ENCODE measurements at regions not wholly inside any gene's neighbourhood (a gene's known extent, or its start where the extent isn't known, plus 50 kb on each side); places are given as distances from the start of the nearest gene placed in this dataset.

GRCh38 chr11:129720994-129721393, 94.7 kb upstream of the TMEM45B start:
- DNase-seq, result no peak

GRCh38 chr11:129721685-129722084, 94.0 kb upstream of the TMEM45B start:
- Histone ChIP-seq H3K9me3 (ENCODE audit: control insufficient read depth, low read length) (no peaks in the 10 kb centered on the region), H3K27ac (ENCODE audit: insufficient read depth, low read length, poor library complexity, severe bottlenecking) (no peak overlapping the region), H3K36me3 (ENCODE audit: control insufficient read depth, insufficient read depth, low read length) (no peaks in the 10 kb centered on the region), H3K27me3 (replicated peaks; ENCODE audit: control insufficient read depth, insufficient read depth, low read length, poor library complexity, severe bottlenecking) (no peaks in the 10 kb centered on the region), H3K4me3 (ENCODE audit: insufficient read depth, low read depth, low read length, poor library complexity, severe bottlenecking) (no peak overlapping the region), H3K4me1 (ENCODE audit: control insufficient read depth, insufficient read depth, low read length, poor library complexity, severe bottlenecking) (no peaks in the 10 kb centered on the region)
- DNase-seq, result no peak

More at GRCh38 chr11:129720994-129721393, 94.7 kb upstream of the TMEM45B start:
- Histone ChIP-seq H3K27ac (ENCODE audit: insufficient read depth, low read length, poor library complexity, severe bottlenecking) (no peak overlapping the region), H3K9me3 (ENCODE audit: control insufficient read depth, low read length) (no peaks in the 10 kb centered on the region), H3K4me1 (ENCODE audit: control insufficient read depth, insufficient read depth, low read length, poor library complexity, severe bottlenecking) (no peaks in the 10 kb centered on the region), H3K36me3 (ENCODE audit: control insufficient read depth, insufficient read depth, low read length) (no peaks in the 10 kb centered on the region), H3K4me3 (ENCODE audit: insufficient read depth, low read depth, low read length, poor library complexity, severe bottlenecking) (no peak overlapping the region), H3K27me3 (replicated peaks; ENCODE audit: control insufficient read depth, insufficient read depth, low read length, poor library complexity, severe bottlenecking) (no peaks in the 10 kb centered on the region)

- no peak overlapping the region for H3K27ac ChIP-seq (ENCODE audit: insufficient read depth, low read length, poor library complexity, severe bottlenecking)
- H3K36me3 ChIP-seq (ENCODE audit: control insufficient read depth, insufficient read depth, low read length), result no peaks in the 10 kb centered on the region
- no peaks in the 10 kb centered on the region for H3K9me3 ChIP-seq (ENCODE audit: control insufficient read depth, low read length)
- no peak for DNase-seq
- no peaks in the 10 kb centered on the region for H3K27me3 ChIP-seq (replicated peaks; ENCODE audit: control insufficient read depth, insufficient read depth, low read length, poor library complexity, severe bottlenecking)
- H3K4me1 ChIP-seq (ENCODE audit: control insufficient read depth, insufficient read depth, low read length, poor library complexity, severe bottlenecking), result no peaks in the 10 kb centered on the region
- no peak overlapping the region for H3K4me3 ChIP-seq (ENCODE audit: insufficient read depth, low read depth, low read length, poor library complexity, severe bottlenecking)
Measured at GRCh38 chr11:129722529-129722928, 93.1 kb upstream of the TMEM45B start.

- no peak for DNase-seq
- no peaks in the 10 kb centered on the region for H3K36me3 ChIP-seq (ENCODE audit: control insufficient read depth, insufficient read depth, low read length)
- H3K4me1 ChIP-seq (ENCODE audit: control insufficient read depth, insufficient read depth, low read length, poor library complexity, severe bottlenecking), result no peaks in the 10 kb centered on the region
- no peaks in the 10 kb centered on the region for H3K27me3 ChIP-seq (replicated peaks; ENCODE audit: control insufficient read depth, insufficient read depth, low read length, poor library complexity, severe bottlenecking)
- no peak overlapping the region for H3K4me3 ChIP-seq (ENCODE audit: insufficient read depth, low read depth, low read length, poor library complexity, severe bottlenecking)
- no peaks in the 10 kb centered on the region for H3K9me3 ChIP-seq (ENCODE audit: control insufficient read depth, low read length)
- H3K27ac ChIP-seq (ENCODE audit: insufficient read depth, low read length, poor library complexity, severe bottlenecking), result no peak overlapping the region
Measured at GRCh38 chr11:129723146-129723760, 92.4 kb upstream of the TMEM45B start.

GRCh38 chr11:129723761-129724162, 91.9 kb upstream of the TMEM45B start:
- DNase-seq, result no peak
- H3K27ac ChIP-seq (ENCODE audit: insufficient read depth, low read length, poor library complexity, severe bottlenecking), result no peak overlapping the region
- no peaks in the 10 kb centered on the region for H3K27me3 ChIP-seq (replicated peaks; ENCODE audit: control insufficient read depth, insufficient read depth, low read length, poor library complexity, severe bottlenecking)
- no peak overlapping the region for H3K4me3 ChIP-seq (ENCODE audit: insufficient read depth, low read depth, low read length, poor library complexity, severe bottlenecking)
- H3K4me1 ChIP-seq (ENCODE audit: control insufficient read depth, insufficient read depth, low read length, poor library complexity, severe bottlenecking), result no peaks in the 10 kb centered on the region
- no peaks in the 10 kb centered on the region for H3K9me3 ChIP-seq (ENCODE audit: control insufficient read depth, low read length)
- H3K36me3 ChIP-seq (ENCODE audit: control insufficient read depth, insufficient read depth, low read length), result no peaks in the 10 kb centered on the region

GRCh38 chr11:129724866-129725265, 90.8 kb upstream of the TMEM45B start:
- Histone ChIP-seq H3K27ac (ENCODE audit: insufficient read depth, low read length, poor library complexity, severe bottlenecking) (no peak overlapping the region), H3K27me3 (replicated peaks; ENCODE audit: control insufficient read depth, insufficient read depth, low read length, poor library complexity, severe bottlenecking) (no peaks in the 10 kb centered on the region), H3K9me3 (ENCODE audit: control insufficient read depth, low read length) (no peaks in the 10 kb centered on the region), H3K4me3 (ENCODE audit: insufficient read depth, low read depth, low read length, poor library complexity, severe bottlenecking) (no peak overlapping the region), H3K4me1 (ENCODE audit: control insufficient read depth, insufficient read depth, low read length, poor library complexity, severe bottlenecking) (no peaks in the 10 kb centered on the region), H3K36me3 (ENCODE audit: control insufficient read depth, insufficient read depth, low read length) (no peaks in the 10 kb centered on the region)
- DNase-seq, result no peak

GRCh38 chr11:129726179-129726578, 89.5 kb upstream of the TMEM45B start:
- DNase-seq, result no peak
- Histone ChIP-seq H3K4me1 (ENCODE audit: control insufficient read depth, insufficient read depth, low read length, poor library complexity, severe bottlenecking) (no peaks in the 10 kb centered on the region), H3K27me3 (replicated peaks; ENCODE audit: control insufficient read depth, insufficient read depth, low read length, poor library complexity, severe bottlenecking) (no peaks in the 10 kb centered on the region), H3K36me3 (ENCODE audit: control insufficient read depth, insufficient read depth, low read length) (no peaks in the 10 kb centered on the region), H3K27ac (ENCODE audit: insufficient read depth, low read length, poor library complexity, severe bottlenecking) (no peak overlapping the region), H3K9me3 (ENCODE audit: control insufficient read depth, low read length) (no peaks in the 10 kb centered on the region), H3K4me3 (ENCODE audit: insufficient read depth, low read depth, low read length, poor library complexity, severe bottlenecking) (no peak overlapping the region)

GRCh38 chr11:129728581-129728980, 87.1 kb upstream of the TMEM45B start:
- no peaks in the 10 kb centered on the region for H3K27me3 ChIP-seq (replicated peaks; ENCODE audit: control insufficient read depth, insufficient read depth, low read length, poor library complexity, severe bottlenecking)
- H3K9me3 ChIP-seq (ENCODE audit: control insufficient read depth, low read length), result no peaks in the 10 kb centered on the region
- H3K27ac ChIP-seq (ENCODE audit: insufficient read depth, low read length, poor library complexity, severe bottlenecking), result no peak overlapping the region
- H3K36me3 ChIP-seq (ENCODE audit: control insufficient read depth, insufficient read depth, low read length), result no peaks in the 10 kb centered on the region
- DNase-seq, result no peak
- H3K4me3 ChIP-seq (ENCODE audit: insufficient read depth, low read depth, low read length, poor library complexity, severe bottlenecking), result no peak overlapping the region
- H3K4me1 ChIP-seq (ENCODE audit: control insufficient read depth, insufficient read depth, low read length, poor library complexity, severe bottlenecking), result no peaks in the 10 kb centered on the region

- H3K4me3 ChIP-seq (ENCODE audit: insufficient read depth, low read depth, low read length, poor library complexity, severe bottlenecking), result no peak overlapping the region
- no peaks in the 10 kb centered on the region for H3K4me1 ChIP-seq (ENCODE audit: control insufficient read depth, insufficient read depth, low read length, poor library complexity, severe bottlenecking)
- H3K9me3 ChIP-seq (ENCODE audit: control insufficient read depth, low read length), result no peaks in the 10 kb centered on the region
- no peak overlapping the region for H3K27ac ChIP-seq (ENCODE audit: insufficient read depth, low read length, poor library complexity, severe bottlenecking)
- H3K36me3 ChIP-seq (ENCODE audit: control insufficient read depth, insufficient read depth, low read length), result no peaks in the 10 kb centered on the region
- H3K27me3 ChIP-seq (replicated peaks; ENCODE audit: control insufficient read depth, insufficient read depth, low read length, poor library complexity, severe bottlenecking), result no peaks in the 10 kb centered on the region
- DNase-seq, result no peak
Measured at GRCh38 chr11:129729216-129729615, 86.4 kb upstream of the TMEM45B start.

- no peaks in the 10 kb centered on the region for H3K27me3 ChIP-seq (replicated peaks; ENCODE audit: control insufficient read depth, insufficient read depth, low read length, poor library complexity, severe bottlenecking)
- DNase-seq, result no peak
Measured at GRCh38 chr11:129729823-129730222, 85.8 kb upstream of the TMEM45B start.

More at GRCh38 chr11:129729823-129730222, 85.8 kb upstream of the TMEM45B start:
- H3K27ac ChIP-seq (ENCODE audit: insufficient read depth, low read length, poor library complexity, severe bottlenecking), result no peak overlapping the region
- H3K4me1 ChIP-seq (ENCODE audit: control insufficient read depth, insufficient read depth, low read length, poor library complexity, severe bottlenecking), result no peaks in the 10 kb centered on the region
- H3K9me3 ChIP-seq (ENCODE audit: control insufficient read depth, low read length), result no peaks in the 10 kb centered on the region
- no peaks in the 10 kb centered on the region for H3K36me3 ChIP-seq (ENCODE audit: control insufficient read depth, insufficient read depth, low read length)
- no peak overlapping the region for H3K4me3 ChIP-seq (ENCODE audit: insufficient read depth, low read depth, low read length, poor library complexity, severe bottlenecking)
